ENCODE measurements at regions not wholly inside any gene's neighbourhood (a gene's known extent, or its start where the extent isn't known, plus 50 kb on each side); places are given as distances from the start of the nearest gene placed in this dataset.

DNA sequence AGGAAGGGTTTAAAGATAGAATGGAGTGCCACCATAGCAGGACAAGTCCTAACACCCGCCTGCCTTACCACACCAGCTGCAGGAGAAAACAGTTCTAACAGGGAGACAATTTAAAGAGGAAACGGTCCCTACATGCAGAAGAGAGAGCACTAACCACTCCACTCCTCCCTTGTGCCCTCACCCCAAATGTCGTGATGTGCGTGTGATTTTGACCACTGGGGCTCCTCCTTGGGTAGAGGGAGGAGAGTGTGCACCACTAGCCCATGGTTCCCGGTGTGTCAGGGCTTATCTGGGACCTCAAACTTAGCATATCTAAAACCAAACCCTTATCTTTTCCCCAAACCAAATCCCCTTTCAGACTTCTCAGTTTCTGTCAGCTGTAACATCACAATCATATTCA lies 105.5 kb upstream of the CCDC68 start:
- TF ChIP-seq SP1 (IDR thresholded peaks at IDR 0.05) (no peak), ZNF384 (IDR thresholded peaks at IDR 0.05) (no peak), FOXK2 (IDR thresholded peaks at IDR 0.05) (no peak), FOXA1 (IDR thresholded peaks at IDR 0.05) (no peak), L3MBTL2 (conservative IDR thresholded peaks at IDR 0.05) (no peak), HDGF (IDR thresholded peaks at IDR 0.05; ENCODE audit: borderline replicate concordance) (no peak), ELF4 (IDR thresholded peaks at IDR 0.05) (no peak), LEF1 (IDR thresholded peaks at IDR 0.05; ENCODE audit: borderline replicate concordance) (no peak)
